ENCODE measurements at regions not wholly inside any gene's neighbourhood (a gene's known extent, or its start where the extent isn't known, plus 50 kb on each side); places are given as distances from the start of the nearest gene placed in this dataset.

DNA sequence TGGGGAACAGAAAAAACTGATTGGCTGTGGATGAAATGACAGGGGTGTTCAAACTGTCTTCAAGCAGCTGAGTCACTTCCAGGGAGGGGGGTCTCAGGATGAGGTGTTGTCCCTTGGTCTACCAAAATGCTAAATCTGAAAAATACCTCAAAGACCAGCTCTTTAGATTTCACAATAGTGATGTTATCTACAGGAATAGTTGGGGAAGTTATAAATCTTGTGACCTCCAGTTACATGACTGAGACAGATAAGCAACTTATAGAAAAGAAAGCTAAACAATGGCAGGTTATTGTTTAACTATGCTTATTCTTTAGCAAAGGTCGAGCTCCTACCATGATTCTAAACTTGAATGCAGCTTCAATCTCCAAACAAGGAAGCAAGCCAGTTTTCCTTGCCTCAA, 125.4 kb downstream of the SYT10 start:
- no peak for TF ChIP-seq POLR2A (IDR thresholded peaks at IDR 0.05)
- TF ChIP-seq CTCF (IDR thresholded peaks at IDR 0.05): no peak
- TF ChIP-seq POLR2AphosphoS5 (IDR thresholded peaks at IDR 0.05): no peak

Data from suprapubic skin (tissue), 4 donors.